Stimulated activated naive CD8-positive, alpha-beta T cell treated with anti-CD3 and anti-CD28 coated beads, Interleukin-15, amount 100 ng/mL, for 72 hours (primary cell): ENCODE measurements at regions not wholly inside any gene's neighbourhood (a gene's known extent, or its start where the extent isn't known, plus 50 kb on each side); places are given as distances from the start of the nearest gene placed in this dataset.

ENCODE experiments used
- ATAC-seq: fragments of 150-1000 bp; cut with Tn5 transposase; 2 replicates; pipeline ENCODE4 v1.10.0; 2021; ENCODE audit warnings: mild to moderate bottlenecking, moderate library complexity
- DNase-seq, 2 donors: peaks; one replicate each; pipeline ENCODE4 v3.0.0; 2021 to 2022
- H3K27ac Mint-ChIP-seq, 2 donors: one replicate each; pipeline ENCODE4 v1.8.0; 2022; ENCODE audit warnings: mild to moderate bottlenecking in 2 of 2, mixed read lengths in 2 of 2, moderate library complexity in 2 of 2
- H3K27me3 Mint-ChIP-seq: one replicate; pipeline ENCODE4 v1.8.0; 2022; ENCODE audit warnings: mixed read lengths
- H3K4me1 Mint-ChIP-seq: one replicate; pipeline ENCODE4 v1.8.0; 2022; ENCODE audit warnings: mild to moderate bottlenecking, mixed read lengths
- H3K4me3 Mint-ChIP-seq, 2 donors: one replicate each; pipeline ENCODE4 v1.8.0; 2022; ENCODE audit warnings: mild to moderate bottlenecking in 2 of 2, mixed read lengths in 2 of 2, moderate library complexity in 1 of 2
- H3K9me3 Mint-ChIP-seq, 2 donors: one replicate each; pipeline ENCODE4 v1.8.0; 2022; ENCODE audit warnings: mixed read lengths in 2 of 2

DNA sequence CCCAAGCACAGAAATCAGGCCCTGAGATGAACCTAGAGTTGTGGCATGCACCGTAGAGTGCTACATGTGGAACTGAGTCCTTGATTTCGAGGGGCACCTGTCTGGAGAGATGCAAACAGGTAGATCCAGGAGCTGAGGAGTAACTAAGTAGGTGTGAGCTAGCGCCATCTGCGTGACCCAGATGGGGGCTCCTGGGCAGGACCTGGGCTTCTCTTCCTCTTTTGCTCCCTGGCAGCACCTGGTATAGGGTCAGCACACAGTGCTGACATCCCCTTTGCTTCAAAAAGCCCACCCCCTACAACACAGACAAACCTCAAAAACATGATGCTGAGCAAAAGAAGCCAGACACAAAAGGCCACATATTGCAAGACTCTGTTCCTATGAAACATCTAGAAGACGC lies 65.8 kb downstream of the PITPNM2 start:
- DNase-seq (no peak), ATAC-seq (no peak)
- Mint-ChIP-seq H3K27me3 (no peaks in the 10 kb centered on the region), H3K4me3 (no peak overlapping the region), H3K27ac (no peak overlapping the region), H3K9me3 (no peaks in the 10 kb centered on the region), H3K4me1 (peaks cover 37% of the 10 kb centered on the region)

DNA sequence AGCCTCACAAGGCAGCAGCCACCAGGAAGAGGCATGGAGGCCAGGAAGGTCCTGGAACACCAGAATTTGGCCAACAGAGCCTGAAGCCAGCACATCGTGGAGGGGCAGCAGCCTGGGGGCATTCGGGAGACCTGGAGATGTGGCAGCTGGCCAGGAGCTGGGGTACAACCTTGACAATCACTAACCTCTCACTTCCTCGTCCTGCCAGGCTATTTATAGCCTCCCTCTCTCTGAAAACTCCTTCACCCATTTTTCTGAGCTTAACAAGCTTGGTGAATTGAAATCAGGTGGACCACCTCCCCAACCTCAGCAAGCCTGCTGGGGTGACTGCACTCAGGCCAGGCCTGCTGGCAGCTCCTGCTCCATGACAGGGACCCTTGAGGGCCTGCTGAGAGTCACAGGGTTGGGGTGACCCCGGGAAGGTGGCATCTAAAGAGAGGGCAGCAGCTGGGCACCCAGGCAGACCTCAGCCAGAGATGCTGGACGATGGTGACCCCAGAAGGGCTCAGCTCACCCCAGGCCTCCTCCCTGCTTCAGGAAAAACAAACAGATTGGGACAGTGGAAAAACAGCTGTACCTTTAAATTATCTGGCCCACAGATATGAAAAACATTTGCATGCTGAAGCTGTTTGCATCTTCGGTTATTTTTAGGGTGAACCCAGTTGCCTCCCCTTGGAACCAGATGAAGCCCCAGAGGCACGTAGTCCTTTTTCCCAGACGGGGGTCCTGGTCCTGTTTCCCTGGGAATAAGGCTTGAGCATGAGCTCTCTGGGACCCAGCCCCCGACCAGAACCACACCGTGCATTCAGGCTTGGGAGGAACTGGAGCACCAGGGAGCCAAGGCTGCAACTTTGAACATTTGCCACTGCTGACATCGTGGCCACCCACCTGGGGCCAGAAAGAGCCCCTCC lies 67.0 kb downstream of the PITPNM2 start:
- Mint-ChIP-seq H3K27ac (no peak overlapping the region), H3K9me3 (no peaks in the 10 kb centered on the region), H3K4me3 (no peak overlapping the region), H3K27me3 (no peaks in the 10 kb centered on the region), H3K4me1 (peaks cover 37% of the 10 kb centered on the region)
- DNase-seq (no peak), ATAC-seq (no peak)

DNA sequence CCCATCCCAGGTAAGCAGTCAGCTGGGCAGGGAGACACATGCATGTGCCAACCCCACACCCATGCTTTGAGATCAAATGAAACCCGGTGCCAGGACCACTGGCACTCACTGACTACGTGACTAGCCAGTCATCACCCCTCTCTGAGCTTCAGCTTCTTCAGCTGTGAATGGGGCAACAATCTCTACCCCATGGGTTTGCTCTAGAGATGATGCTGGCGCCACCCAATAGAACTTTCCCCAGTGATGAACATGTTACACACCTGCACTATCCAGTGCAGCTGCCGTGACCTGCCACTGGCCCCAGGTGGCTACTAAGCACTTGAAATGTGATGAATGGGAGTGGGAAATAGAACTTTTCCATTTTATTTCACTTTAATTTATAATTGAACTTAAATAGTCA lies 70.3 kb downstream of the PITPNM2 start:
- Mint-ChIP-seq H3K4me3 (no peak overlapping the region), H3K27ac (no peak overlapping the region), H3K4me1 (peaks cover 57% of the 10 kb centered on the region), H3K27me3 (no peaks in the 10 kb centered on the region), H3K9me3 (no peaks in the 10 kb centered on the region)
- DNase-seq (no peak), ATAC-seq (no peak)

DNA sequence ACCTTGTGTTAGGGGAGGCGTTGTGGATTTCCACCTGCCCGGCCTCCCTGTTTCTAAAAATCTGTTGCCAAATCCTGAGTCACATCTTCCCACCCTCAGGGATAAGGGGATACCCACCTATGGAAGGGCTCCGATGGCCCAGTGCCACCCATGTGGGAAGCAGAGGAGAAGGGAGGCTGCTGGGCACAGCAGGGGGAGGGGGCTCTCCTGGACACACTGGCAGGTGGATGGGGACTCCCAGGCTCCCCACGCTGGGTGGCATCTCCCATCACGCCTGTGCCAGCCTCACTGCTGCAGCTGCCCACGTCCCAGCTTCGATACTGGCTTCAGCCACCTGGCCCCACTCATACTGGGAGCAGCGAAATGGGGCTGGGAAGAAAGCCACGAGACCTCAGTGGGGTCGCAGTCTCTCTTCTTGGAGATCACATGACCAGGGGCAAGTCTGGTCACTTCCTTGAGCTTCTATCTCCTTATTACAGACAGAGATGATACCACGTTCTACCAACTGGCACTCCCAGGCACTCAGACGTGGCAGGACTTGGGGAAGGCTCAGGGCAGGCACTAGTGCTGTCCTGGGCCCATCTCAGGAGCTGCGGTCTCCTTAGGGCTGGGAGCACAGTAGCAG lies 72.2 kb downstream of the PITPNM2 start:
- peak overlapping the region in 1 of 2 donors; percentile 84 for H3K27ac Mint-ChIP-seq
- no peaks in the 10 kb centered on the region for H3K9me3 Mint-ChIP-seq
- no peaks in the 10 kb centered on the region for H3K27me3 Mint-ChIP-seq
- DNase-seq (no peak), ATAC-seq (no peak)
- peaks cover 69% of the 10 kb centered on the region for H3K4me1 Mint-ChIP-seq
- H3K4me3 Mint-ChIP-seq: no peak overlapping the region

DNA sequence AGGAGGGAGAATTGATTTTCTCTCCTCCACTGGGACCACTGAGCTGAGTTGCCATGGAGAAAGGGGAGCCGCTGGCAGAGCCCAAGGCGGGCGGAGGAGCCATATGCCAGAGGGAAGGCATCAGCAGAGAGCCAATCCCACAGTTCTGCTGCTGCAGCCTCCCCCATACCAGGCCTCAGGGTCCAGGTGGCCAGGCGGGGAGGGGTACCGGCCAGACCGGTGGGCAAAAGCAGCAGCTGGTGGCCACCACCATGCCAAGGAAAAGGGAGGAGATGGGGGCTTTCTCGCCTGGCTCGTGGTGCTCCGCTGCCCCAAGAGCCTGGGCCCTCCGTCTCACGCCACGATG lies 72.8 kb downstream of the PITPNM2 start:
- Mint-ChIP-seq H3K4me1 (peaks cover 70% of the 10 kb centered on the region), H3K4me3 (no peak overlapping the region), H3K27me3 (no peaks in the 10 kb centered on the region), H3K27ac (no peak overlapping the region), H3K9me3 (no peaks in the 10 kb centered on the region)
- DNase-seq (no peak), ATAC-seq (no peak)

DNA sequence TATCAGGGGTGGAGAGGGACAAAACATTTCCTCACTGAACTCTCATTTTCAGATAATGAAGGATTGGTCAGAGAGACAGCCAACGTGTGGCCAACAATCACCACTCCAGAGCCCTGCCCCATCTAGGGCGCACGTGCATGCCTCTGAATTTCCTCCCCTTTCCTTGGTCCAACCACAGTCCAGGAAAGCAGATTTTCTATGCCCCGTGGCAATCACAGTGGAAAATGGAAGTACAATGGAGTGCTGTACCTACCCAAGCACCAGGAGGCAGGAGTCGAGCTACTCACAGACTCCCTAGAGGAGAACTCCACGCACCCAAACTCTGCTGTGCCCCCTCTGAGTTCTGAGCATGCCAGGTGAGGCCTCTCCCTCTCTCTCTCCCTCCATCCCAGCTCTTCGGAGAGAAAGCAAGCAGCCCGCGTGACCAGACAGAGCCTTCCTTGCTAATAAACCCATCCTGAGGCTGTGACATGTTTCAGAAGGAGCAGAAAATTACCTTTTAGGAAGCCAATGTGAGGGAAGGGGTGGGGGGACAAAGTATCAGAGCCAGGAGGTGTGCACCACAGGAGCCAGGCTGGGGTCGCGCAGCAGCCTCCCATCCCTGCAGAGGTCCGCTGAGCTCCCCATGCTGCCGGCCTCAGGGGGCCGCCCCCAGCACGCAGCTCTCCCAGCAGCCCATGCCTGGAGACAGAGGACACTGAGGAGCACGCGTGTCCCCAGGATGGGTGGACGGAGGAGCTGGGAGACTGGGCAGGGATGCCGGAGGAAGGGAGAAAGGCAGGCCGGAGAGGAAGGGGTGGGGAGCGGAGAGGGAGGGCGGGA lies 73.4 kb downstream of the PITPNM2 start:
- Mint-ChIP-seq H3K4me3 (peak overlapping the region; percentile 92 to 96), H3K9me3 (no peaks in the 10 kb centered on the region), H3K4me1 (peaks cover 74% of the 10 kb centered on the region), H3K27ac (peak overlapping the region; percentile 97 to 99), H3K27me3 (no peaks in the 10 kb centered on the region)
- no peak for ATAC-seq
- DNase-seq: no peak

DNA sequence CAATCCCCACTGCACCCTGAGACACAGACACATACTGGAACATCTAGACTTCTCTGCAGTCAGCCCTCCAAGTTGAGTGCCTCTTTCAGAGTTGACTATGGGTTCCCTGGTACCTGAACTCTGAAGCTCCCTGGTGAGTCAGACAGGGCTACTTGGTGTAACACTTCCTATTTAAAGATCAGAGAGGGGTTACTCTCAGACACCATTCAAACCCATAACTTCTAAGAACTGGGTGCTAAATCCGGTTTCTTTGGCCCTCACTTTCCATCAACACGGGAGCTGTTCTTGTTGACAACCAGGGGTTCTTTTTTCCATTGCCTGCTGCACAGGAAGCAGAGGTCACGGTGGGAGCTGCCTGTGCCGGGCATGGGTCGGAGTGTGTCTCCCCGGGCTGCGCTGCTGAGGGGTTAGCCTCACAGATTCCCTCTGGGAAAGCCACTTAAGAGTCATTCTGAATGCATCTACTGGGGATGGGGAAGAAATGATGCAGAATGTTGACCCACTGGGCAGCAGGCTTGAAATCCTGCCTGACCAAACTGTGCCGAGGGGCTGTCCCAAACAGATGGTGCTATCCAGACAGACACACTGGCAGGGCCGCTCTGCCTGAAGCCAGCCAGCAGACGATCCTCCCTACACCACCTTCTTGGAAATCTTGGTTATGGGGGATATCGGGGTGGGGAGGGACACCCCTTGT lies 74.1 kb downstream of the PITPNM2 start:
- no peaks in the 10 kb centered on the region for H3K9me3 Mint-ChIP-seq
- peaks cover 81% of the 10 kb centered on the region for H3K4me1 Mint-ChIP-seq
- H3K4me3 Mint-ChIP-seq: peak overlapping the region; percentile 92 to 96
- no peaks in the 10 kb centered on the region for H3K27me3 Mint-ChIP-seq
- ATAC-seq: peak; percentile 86
- H3K27ac Mint-ChIP-seq: peak overlapping the region; percentile 97 to 99
- DNase-seq: peak; percentile 44 to 74

DNA sequence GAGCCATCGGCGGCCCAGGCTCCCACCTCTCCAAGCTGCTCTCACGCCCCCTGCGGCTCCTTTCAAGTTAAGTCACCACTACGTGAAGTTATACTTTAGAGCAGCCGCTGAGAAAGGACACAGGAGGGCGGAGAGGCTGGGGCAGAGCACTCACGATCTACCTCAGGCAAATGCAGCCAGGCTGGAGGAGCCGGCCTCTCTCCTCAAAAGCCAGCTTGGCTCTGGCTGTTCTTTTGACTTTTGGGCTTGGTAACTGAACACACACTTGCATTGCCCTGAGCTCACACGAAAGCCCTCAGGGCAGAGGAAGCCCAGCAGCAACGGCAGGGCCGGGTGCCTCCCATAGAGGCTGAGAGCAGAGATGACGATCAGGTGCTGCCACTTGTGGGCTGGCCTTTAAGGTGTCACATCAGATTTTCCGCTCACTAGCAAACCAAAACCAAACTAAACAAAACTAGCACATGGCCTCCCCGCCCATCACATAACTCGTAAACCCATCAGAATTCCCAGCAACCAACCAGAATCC lies 75.2 kb downstream of the PITPNM2 start:
- Mint-ChIP-seq H3K9me3 (no peaks in the 10 kb centered on the region), H3K4me3 (peak overlapping the region; percentile 92 to 96), H3K4me1 (peaks cover 92% of the 10 kb centered on the region), H3K27ac (peak overlapping the region; percentile 97 to 99), H3K27me3 (no peaks in the 10 kb centered on the region)
- DNase-seq: peak; percentile 77 to 86
- ATAC-seq: peak; percentile 87

DNA sequence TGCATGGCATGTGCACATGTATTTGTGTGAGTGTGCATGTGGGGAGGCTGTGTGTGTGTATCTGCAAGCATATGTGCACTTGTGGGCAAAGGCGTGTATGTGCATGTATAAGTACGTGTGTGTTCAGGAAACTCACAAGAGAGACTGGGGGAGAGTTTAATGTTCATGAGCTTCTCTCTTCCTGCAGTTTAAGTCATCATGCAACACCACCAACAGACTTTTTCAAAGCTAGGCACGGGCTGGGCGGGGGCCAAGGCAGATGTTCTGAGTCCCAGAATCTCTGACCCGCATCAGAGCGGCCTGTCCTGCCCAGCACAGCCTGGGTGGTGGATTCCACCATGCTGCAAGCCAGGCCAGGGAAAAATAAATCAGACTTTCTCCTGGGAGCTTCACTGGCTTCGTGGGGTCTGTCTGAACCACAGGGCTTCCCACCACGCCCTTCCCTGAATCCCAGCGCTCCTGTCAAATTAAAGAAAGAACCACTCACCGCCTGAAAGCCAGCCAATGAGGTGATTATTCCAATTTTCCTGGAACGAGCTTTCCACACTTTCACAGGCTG lies 75.7 kb downstream of the PITPNM2 start:
- ATAC-seq: no peak
- peak overlapping the region; percentile 97 to 99 for H3K27ac Mint-ChIP-seq
- peak in 1 of 2 donors; percentile 22 for DNase-seq
- H3K4me3 Mint-ChIP-seq: peak overlapping the region; percentile 92 to 96
- H3K9me3 Mint-ChIP-seq: no peaks in the 10 kb centered on the region
- no peaks in the 10 kb centered on the region for H3K27me3 Mint-ChIP-seq
- H3K4me1 Mint-ChIP-seq: peaks cover 97% of the 10 kb centered on the region

DNA sequence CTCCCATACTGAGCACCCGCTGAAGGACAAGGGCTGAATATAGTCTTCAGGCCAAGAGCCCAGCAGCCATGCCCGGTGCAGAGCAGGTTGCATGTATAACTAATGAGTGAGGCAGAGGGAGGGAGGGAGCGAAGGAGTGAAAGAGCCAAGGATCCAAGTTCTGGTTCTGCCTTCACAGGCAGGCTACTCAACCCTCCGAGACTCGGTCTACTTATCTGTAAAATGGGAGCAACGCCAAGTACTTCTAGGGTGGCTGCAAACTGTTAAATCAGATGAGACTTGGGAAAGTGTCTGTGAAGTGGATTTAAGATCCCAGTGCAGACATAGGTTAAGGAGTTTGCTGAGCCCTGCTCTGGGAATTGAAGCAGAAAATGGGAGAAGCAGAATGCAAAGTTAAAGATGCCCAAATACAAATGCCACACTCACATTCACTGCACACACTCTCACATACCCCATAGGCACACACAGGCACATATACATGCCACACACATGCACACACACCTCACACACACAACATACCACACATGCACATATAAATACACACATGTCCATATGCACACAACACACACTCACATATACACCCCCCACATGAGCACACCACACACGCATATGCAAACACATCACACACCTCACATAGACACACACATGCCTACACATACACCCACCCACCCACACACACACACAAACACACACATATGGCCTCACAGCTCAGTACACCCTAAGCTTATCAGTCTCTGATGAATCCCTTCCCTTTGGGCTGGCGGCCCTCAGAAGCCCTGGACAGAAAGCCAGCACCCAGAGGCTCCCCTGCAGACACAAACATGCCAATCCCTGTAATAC lies 76.7 kb downstream of the PITPNM2 start:
- Mint-ChIP-seq H3K4me1 (peaks cover 95% of the 10 kb centered on the region), H3K4me3 (peak overlapping the region; percentile 92 to 96), H3K27ac (no peak overlapping the region), H3K27me3 (no peaks in the 10 kb centered on the region), H3K9me3 (no peaks in the 10 kb centered on the region)
- no peak for DNase-seq
- no peak for ATAC-seq

DNA sequence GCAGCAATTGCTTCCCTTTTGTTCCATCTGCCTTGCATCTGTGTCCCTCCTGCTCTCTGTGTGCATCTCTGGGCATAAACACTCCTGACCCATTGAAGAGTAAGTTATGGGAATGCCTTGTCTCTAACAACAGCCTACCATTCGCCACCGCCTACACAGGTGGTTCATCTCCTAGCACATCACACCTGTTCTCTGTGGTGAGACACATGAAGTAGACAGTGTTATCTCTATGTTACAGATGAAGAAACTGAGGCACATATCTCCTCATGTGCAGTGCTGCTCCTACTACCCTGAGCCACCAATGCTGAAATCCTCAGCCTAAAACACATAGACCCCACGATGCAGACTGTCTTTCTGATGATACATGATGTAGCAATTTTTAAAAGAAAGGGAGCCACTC lies 77.6 kb downstream of the PITPNM2 start:
- H3K27me3 Mint-ChIP-seq: no peaks in the 10 kb centered on the region
- ATAC-seq (no peak), DNase-seq (no peak)
- peak overlapping the region in 1 of 2 donors; percentile 96 for H3K4me3 Mint-ChIP-seq
- H3K27ac Mint-ChIP-seq: no peak overlapping the region
- no peaks in the 10 kb centered on the region for H3K9me3 Mint-ChIP-seq
- peaks cover 86% of the 10 kb centered on the region for H3K4me1 Mint-ChIP-seq

DNA sequence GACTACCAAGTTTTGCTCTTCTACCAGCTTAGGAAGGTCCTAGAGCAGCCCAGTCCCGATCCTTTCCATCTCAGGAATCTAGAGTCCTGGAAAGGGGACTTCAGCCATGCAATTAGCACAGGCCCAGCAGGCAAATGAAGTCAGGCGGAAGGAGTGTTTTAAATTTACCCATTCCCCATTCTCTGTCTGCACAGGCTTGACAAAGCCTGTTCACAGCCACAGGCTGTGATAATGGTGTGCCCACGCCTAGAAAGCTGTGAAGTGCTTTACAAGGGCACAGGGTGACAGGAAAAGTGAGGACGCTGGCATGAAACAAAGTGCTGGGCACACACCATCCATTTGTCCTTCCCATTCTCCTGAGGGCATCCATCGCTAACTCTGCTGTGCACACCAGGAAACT lies 79.0 kb downstream of the PITPNM2 start:
- peaks cover 82% of the 10 kb centered on the region for H3K4me1 Mint-ChIP-seq
- H3K27me3 Mint-ChIP-seq: no peaks in the 10 kb centered on the region
- ATAC-seq: no peak
- H3K4me3 Mint-ChIP-seq: no peak overlapping the region
- no peak for DNase-seq
- H3K9me3 Mint-ChIP-seq: no peaks in the 10 kb centered on the region
- no peak overlapping the region for H3K27ac Mint-ChIP-seq

DNA sequence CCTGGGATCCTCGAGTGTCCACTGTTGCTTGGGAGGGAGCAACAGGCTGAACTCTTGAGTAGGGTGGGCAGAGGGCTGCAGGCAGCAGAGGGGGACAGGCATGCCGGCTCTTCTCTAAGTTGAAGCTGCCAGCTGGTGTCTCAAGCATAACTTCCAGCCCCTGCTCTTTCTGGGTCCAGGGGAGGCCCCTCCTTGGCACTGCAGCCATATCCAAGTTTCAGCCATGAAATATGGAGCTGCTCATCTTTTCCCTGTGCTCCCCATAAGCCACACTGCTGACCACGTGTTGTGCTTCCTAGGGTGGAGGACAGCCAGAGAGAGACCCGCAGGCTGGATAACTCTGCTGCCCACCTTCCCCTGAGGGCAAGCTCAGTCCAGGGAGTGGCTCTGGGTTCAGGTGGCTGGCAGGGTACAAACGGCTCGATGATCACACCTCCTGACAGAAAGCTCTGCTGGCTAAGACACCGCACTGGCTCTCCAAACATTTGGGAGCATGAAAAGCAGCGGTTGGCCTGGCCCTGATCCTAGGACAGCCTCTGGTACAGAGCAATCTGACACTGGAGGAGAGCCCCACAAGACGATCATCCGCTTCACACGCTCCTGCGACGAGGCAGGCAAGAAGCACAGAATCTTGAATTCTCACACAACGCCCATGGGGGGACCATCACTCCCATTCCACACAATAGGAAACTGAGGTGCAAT lies 79.6 kb downstream of the PITPNM2 start:
- peaks cover 82% of the 10 kb centered on the region for H3K4me1 Mint-ChIP-seq
- no peaks in the 10 kb centered on the region for H3K27me3 Mint-ChIP-seq
- ATAC-seq (no peak), DNase-seq (no peak)
- H3K27ac Mint-ChIP-seq: peak overlapping the region in 1 of 2 donors; percentile 31
- H3K4me3 Mint-ChIP-seq: no peak overlapping the region
- no peaks in the 10 kb centered on the region for H3K9me3 Mint-ChIP-seq
